ENCODE measurements at regions not wholly inside any gene's neighbourhood (a gene's known extent, or its start where the extent isn't known, plus 50 kb on each side); places are given as distances from the start of the nearest gene placed in this dataset.
A peak's percentile ranks its signal among the peaks of the same experiment; 100 is the strongest.

DNA sequence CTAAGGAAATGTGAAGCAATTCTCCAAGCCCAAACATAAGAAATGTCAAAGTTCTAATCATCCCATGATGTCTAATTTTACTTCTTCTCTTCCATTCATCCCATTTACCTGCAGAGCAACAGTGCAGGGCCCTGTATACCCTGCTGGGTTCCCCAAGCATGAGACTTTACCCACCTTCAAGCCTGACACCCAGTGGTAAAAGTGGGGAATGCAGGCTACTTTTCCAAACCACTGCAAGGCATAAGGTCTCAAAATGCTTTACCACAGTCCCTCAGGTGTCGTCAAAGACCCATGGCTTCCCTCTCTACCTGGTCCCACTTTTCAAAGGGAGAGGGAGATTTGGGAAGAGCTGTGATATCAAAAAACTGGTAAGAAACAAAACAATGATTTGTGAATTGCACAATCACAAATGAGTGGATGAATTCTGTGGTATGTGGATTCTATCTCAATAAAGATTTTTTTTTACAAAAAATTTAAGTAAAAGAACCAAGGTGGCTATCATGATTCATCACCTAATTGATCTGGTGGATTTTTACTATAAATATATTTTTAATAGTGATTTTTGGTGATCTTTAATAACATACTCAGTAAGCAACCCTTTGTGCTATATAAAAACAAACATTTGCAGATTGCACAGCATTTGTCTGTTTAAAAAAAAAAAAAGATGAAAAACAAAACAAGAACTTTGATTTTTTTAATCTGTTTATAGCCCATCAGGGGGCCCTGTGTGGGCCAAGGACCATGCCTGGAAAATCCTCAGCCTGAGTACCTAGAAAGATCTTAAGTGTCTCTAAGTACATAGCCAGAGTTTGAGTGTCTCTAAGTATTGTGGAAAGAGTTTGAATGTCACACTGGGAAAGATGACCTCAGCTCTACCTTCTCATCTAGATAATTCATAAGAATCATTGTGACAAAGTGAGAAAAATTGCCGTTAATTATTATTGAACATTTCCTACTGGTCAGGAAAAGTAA, 73.1 kb upstream of the GJB5 start:
- no peak overlapping the region for H3K27ac Mint-ChIP-seq
- peaks cover 11% of the 10 kb centered on the region for H3K4me1 Mint-ChIP-seq
- peaks cover 15% of the 10 kb centered on the region for H3K9me3 Mint-ChIP-seq
- peak in 1 of 2 experiments; percentile 71 for DNase-seq (ENCODE audit: low spot score in 2 of 2, unreplicated experiment in 2 of 2)
- TF ChIP-seq, protein P1, sequence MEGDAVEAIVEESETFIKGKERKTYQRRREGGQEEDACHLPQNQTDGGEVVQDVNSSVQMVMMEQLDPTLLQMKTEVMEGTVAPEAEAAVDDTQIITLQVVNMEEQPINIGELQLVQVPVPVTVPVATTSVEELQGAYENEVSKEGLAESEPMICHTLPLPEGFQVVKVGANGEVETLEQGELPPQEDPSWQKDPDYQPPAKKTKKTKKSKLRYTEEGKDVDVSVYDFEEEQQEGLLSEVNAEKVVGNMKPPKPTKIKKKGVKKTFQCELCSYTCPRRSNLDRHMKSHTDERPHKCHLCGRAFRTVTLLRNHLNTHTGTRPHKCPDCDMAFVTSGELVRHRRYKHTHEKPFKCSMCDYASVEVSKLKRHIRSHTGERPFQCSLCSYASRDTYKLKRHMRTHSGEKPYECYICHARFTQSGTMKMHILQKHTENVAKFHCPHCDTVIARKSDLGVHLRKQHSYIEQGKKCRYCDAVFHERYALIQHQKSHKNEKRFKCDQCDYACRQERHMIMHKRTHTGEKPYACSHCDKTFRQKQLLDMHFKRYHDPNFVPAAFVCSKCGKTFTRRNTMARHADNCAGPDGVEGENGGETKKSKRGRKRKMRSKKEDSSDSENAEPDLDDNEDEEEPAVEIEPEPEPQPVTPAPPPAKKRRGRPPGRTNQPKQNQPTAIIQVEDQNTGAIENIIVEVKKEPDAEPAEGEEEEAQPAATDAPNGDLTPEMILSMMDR (IDR thresholded peaks at IDR 0.05; ENCODE audit: unreplicated experiment), result peak; percentile 84
- no peak overlapping the region for H3K4me3 Mint-ChIP-seq
- no peaks in the 10 kb centered on the region for H3K36me3 Mint-ChIP-seq
- H3K27me3 Mint-ChIP-seq (ENCODE audit: low read depth), result peaks cover 15% of the 10 kb centered on the region

DNA sequence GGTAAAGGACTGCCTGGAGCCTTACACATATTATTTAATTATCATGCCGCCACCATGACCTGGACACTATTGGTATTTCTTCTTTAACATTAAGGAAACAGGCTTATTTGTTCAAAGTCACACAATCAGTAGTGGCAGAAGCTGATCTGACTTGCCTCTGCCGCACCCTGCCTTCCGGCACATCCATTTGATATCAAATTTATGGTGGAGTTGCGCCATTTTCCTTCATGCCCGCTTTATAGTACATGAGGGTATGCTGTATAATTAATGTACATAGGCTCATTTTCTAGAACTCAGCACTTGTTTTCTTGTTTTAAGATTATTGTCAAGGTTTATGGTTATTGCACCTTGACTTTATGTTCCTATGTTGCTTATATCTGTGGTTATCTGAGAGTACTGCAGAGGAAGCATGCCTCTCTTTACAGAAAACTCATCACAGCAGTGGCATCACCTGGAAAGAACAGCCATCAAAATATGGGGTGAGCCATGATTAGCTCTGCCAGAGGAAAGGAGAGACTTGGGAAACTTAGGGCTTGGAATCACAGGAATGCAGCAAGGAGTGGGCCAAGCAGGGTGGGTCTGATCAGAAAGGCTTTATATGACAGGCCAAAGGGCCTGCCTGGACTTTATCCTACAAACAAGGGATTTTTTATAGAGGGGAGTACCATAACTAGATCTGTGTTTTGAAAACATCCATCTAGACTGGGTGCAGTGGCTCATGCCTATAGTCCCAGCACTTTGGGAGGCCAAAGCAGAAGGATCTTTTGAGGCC, 72.2 kb upstream of the GJB5 start:
- TF ChIP-seq, protein P1 (IDR thresholded peaks at IDR 0.05; ENCODE audit: unreplicated experiment), result no peak
- DNase-seq (ENCODE audit: low spot score in 2 of 2, unreplicated experiment in 2 of 2), result no peak
- no peak overlapping the region for H3K4me3 Mint-ChIP-seq
- no peak overlapping the region for H3K27ac Mint-ChIP-seq
- H3K4me1 Mint-ChIP-seq, result peaks cover 11% of the 10 kb centered on the region
- H3K9me3 Mint-ChIP-seq, result peaks cover 15% of the 10 kb centered on the region
- peaks cover 16% of the 10 kb centered on the region for H3K27me3 Mint-ChIP-seq (ENCODE audit: low read depth)
- H3K36me3 Mint-ChIP-seq, result no peaks in the 10 kb centered on the region

DNA sequence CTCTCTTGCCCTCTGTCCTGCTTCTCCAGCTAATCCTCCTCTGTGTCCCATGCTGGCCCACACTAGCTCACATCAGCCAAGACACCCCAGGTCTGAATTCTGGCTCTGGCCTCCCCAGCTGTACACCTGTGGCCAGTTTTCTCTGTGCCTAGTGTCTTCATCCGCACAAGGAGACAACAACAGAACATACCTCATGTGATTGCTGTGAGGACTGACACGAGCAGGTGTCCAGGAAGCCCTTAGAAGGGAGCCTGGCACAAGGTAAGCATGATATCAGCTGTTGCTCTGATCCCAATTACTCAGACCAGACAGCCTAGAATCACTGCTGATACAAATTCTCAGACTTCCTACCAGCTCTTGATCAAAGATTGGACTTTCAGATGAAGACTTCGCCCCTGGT, 71.2 kb upstream of the GJB5 start:
- Mint-ChIP-seq H3K4me3 (no peak overlapping the region), H3K9me3 (peaks cover 10% of the 10 kb centered on the region), H3K4me1 (peaks cover 11% of the 10 kb centered on the region), H3K36me3 (no peaks in the 10 kb centered on the region), H3K27ac (no peak overlapping the region), H3K27me3 (ENCODE audit: low read depth) (peaks cover 25% of the 10 kb centered on the region)
- DNase-seq (ENCODE audit: low spot score in 2 of 2, unreplicated experiment in 2 of 2), result no peak
- TF ChIP-seq, protein P1 (IDR thresholded peaks at IDR 0.05; ENCODE audit: unreplicated experiment), result no peak

DNA sequence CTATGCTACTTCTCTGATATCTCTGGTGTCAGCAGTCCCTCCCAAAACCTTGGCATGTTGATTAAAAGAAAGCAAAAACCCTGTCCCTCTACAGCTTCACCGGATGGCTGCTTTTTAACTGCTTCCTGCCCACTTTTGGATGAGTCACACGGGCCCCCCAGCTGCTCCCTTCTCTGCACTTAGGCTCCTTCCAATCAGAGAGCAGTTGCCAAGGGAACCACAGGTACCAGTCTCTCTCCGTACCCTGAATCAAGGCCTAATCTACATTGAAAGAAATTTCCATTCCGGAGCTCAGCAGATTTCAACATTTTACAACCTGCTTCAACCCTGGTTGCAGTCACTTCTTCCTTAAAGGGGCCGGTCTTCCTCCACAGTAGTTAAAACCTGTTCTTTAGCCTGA, 70.6 kb upstream of the GJB5 start:
- Mint-ChIP-seq H3K9me3 (peaks cover 4% of the 10 kb centered on the region), H3K36me3 (no peaks in the 10 kb centered on the region), H3K27me3 (ENCODE audit: low read depth) (peaks cover 26% of the 10 kb centered on the region), H3K4me1 (peaks cover 11% of the 10 kb centered on the region), H3K27ac (no peak overlapping the region), H3K4me3 (no peak overlapping the region)
- no peak for DNase-seq (ENCODE audit: low spot score in 2 of 2, unreplicated experiment in 2 of 2)
- TF ChIP-seq, protein P1 (IDR thresholded peaks at IDR 0.05; ENCODE audit: unreplicated experiment), result no peak

DNA sequence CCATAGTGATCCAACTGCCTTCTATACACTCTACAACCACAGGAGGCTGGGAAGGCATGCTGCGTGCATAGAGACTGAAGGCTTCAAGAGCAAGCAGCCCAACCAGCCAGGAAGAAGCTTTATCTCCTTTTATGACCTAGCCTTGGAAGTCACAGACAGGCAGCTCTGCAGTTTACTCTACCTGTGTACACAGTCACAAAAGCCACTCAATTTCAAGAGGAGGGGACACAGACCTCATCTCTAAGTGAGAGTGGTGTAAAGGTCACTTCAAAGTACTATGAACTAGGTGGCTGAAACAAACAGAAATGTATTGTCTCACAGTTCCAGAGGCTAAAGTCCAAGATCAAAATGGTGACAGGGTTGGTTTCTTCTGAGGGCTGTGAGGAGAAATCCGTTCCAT, 69.6 kb upstream of the GJB5 start:
- TF ChIP-seq, protein P1 (IDR thresholded peaks at IDR 0.05; ENCODE audit: unreplicated experiment), result no peak
- peaks cover 36% of the 10 kb centered on the region for H3K27me3 Mint-ChIP-seq (ENCODE audit: low read depth)
- no peak for DNase-seq (ENCODE audit: low spot score in 2 of 2, unreplicated experiment in 2 of 2)

More for the DNA sequence above, 69.6 kb upstream of the GJB5 start:
- Mint-ChIP-seq H3K4me1 (peaks cover 11% of the 10 kb centered on the region), H3K4me3 (no peak overlapping the region), H3K36me3 (no peaks in the 10 kb centered on the region), H3K9me3 (peaks cover 3% of the 10 kb centered on the region), H3K27ac (no peak overlapping the region)

Measured in mesothelial cell of epicardium (in vitro differentiated cells).